Liver (tissue), 3 donors: ENCODE measurements at regions not wholly inside any gene's neighbourhood (a gene's known extent, or its start where the extent isn't known, plus 50 kb on each side); places are given as distances from the start of the nearest gene placed in this dataset.

ENCODE experiments used
- CTCF ChIP-seq: fragments of 150-350 bp; IDR thresholded peaks from 2 replicates; pipeline ENCODE4 v1.5.1; 2017; ENCODE audit warnings: improper control_type of control experiment, low read depth, low read length; ENCODE audit not compliant: missing input control
- GABPA ChIP-seq, 2 donors: IDR thresholded peaks in 1 of 2; conservative IDR thresholded peaks in 1 of 2; 2 replicates each; pipeline ENCODE4 v1.6.1; 2016; ENCODE audit warnings: antibody characterized with exemption in 2 of 2, mild to moderate bottlenecking in 1 of 2, moderate library complexity in 1 of 2
- HNF4G ChIP-seq: IDR thresholded peaks from 2 replicates; pipeline ENCODE4 v1.6.1; 2016; ENCODE audit warnings: antibody characterized with exemption
- RAD21 ChIP-seq, 2 donors: IDR thresholded peaks; 2 replicates each; pipeline ENCODE4 v1.6.1; 2016; ENCODE audit warnings: antibody characterized with exemption in 2 of 2, mild to moderate bottlenecking in 2 of 2
- RXRA ChIP-seq, 2 donors: IDR thresholded peaks; 2 replicates each; pipeline ENCODE4 v1.6.1; 2017 to 2018; ENCODE audit warnings: antibody characterized with exemption in 2 of 2, mild to moderate bottlenecking in 1 of 2
- SP1 ChIP-seq: IDR thresholded peaks from 2 replicates; pipeline ENCODE4 v1.6.1; 2018; ENCODE audit warnings: antibody characterized with exemption, mild to moderate bottlenecking
- donor health status: healthy.
- donor health status: healthy.

DNA sequence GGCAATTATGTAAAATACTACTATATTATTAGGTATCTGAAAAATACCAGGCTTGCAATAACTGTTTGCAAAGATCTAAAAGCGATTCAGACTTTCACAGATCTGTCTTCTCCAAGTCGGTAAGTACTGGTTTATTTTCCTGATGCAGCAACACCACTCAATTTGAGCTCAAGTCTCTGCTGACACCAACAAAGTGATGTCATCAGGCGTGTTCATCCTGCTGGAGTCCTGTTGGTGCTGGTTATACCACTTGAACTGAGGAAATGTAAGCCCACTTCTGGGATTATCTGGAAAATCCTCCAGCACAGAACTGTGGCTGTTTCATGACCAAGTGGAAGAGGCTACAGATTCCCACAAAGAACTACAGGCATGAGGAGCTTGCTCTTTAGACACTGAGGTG is 267.6 kb downstream of the BCL2 start:
- TF ChIP-seq RXRA (IDR thresholded peaks at IDR 0.05): no peak
- no peak for TF ChIP-seq CTCF
- TF ChIP-seq RAD21 (IDR thresholded peaks at IDR 0.05): no peak
- no peak for TF ChIP-seq SP1
- no peak for TF ChIP-seq HNF4G
- TF ChIP-seq GABPA (IDR thresholded peaks at IDR 0.05 in 1 of 2, conservative IDR thresholded peaks at IDR 0.05 in 1 of 2): no peak
